Dedifferentiated amniotic fluid mesenchymal stem cell (primary cell): ENCODE measurements at regions not wholly inside any gene's neighbourhood (a gene's known extent, or its start where the extent isn't known, plus 50 kb on each side); places are given as distances from the start of the nearest gene placed in this dataset.
"Not testable (repeated sequence)": the region's sequence is repeated elsewhere in the genome, so short reads cannot be mapped to it uniquely, and the experiment has no call there.

ENCODE experiments used
- DNase-seq: peaks from one replicate; pipeline ENCODE4 v3.0.0-alpha.2; 2016; ENCODE audit errors: extremely low spot score

GRCh38 chr9:26789959-26790358 lies 102.6 kb downstream of the CAAP1 start:
- DNase-seq, result no peak

GRCh38 chr9:26786564-26786963 lies 106.0 kb downstream of the CAAP1 start:
- no peak for DNase-seq

GRCh38 chr9:26782899-26783298 lies 109.7 kb downstream of the CAAP1 start:
- DNase-seq, result no peak

GRCh38 chr9:26781906-26782305 lies 110.7 kb downstream of the CAAP1 start:
- no peak for DNase-seq

GRCh38 chr9:26780307-26780706 lies 112.3 kb downstream of the CAAP1 start:
- DNase-seq, result not testable (repeated sequence)

- peak; percentile 90 for DNase-seq
These were observed 113.5 kb downstream of the CAAP1 start for GRCh38 chr9:26779062-26779461.

- DNase-seq, result no peak
These were observed 117.2 kb downstream of the CAAP1 start for GRCh38 chr9:26775391-26775790.

GRCh38 chr9:26773056-26773455 lies 119.5 kb downstream of the CAAP1 start:
- no peak for DNase-seq

- peak; percentile 36 for DNase-seq
These were observed 121.8 kb downstream of the CAAP1 start for GRCh38 chr9:26770821-26771220.

GRCh38 chr9:26768145-26768544 lies 124.5 kb downstream of the CAAP1 start:
- DNase-seq, result peak; percentile 59

- no peak for DNase-seq
These were observed 131.9 kb downstream of the CAAP1 start for GRCh38 chr9:26760675-26761074.

- no peak for DNase-seq
These were observed 133.9 kb downstream of the CAAP1 start for GRCh38 chr9:26758655-26759054.

- DNase-seq, result no peak
These were observed 135.7 kb downstream of the CAAP1 start for GRCh38 chr9:26756881-26757280.

- no peak for DNase-seq
These were observed 137.1 kb downstream of the CAAP1 start for GRCh38 chr9:26755476-26755875.

GRCh38 chr9:26754509-26755164 lies 138.0 kb downstream of the CAAP1 start:
- DNase-seq, result no peak

- DNase-seq, result no peak
These were observed 138.6 kb downstream of the CAAP1 start for GRCh38 chr9:26753971-26754370.

GRCh38 chr9:26750162-26750561 lies 142.4 kb downstream of the CAAP1 start:
- no peak for DNase-seq

- no peak for DNase-seq
These were observed 144.0 kb downstream of the CAAP1 start for GRCh38 chr9:26748449-26749058.

- DNase-seq, result no peak
These were observed 145.0 kb downstream of the CAAP1 start for GRCh38 chr9:26747611-26748010.

GRCh38 chr9:26746357-26747072 lies 146.1 kb downstream of the CAAP1 start:
- no peak for DNase-seq

- DNase-seq, result no peak
These were observed 147.5 kb downstream of the CAAP1 start for GRCh38 chr9:26745111-26745510.

- peak; percentile 42 for DNase-seq
These were observed 148.2 kb downstream of the CAAP1 start for GRCh38 chr9:26744191-26744965.
